ENCODE measurements at regions not wholly inside any gene's neighbourhood (a gene's known extent, or its start where the extent isn't known, plus 50 kb on each side); places are given as distances from the start of the nearest gene placed in this dataset.

GRCh38 chr6:80642452-80642851 lies 536.0 kb downstream of the BCKDHB start:
- H3K27me3 ChIP-seq, result no peaks in the 10 kb centered on the region
- no peaks in the 10 kb centered on the region for H3K9me2 ChIP-seq (replicated peaks; ENCODE audit: insufficient read depth)
- no peaks in the 10 kb centered on the region for H4K20me1 ChIP-seq (ENCODE audit: insufficient read depth, poor library complexity, severe bottlenecking)
- peaks cover 5% of the 10 kb centered on the region for H3K4me1 ChIP-seq (ENCODE audit: insufficient read depth)
- no peak for TF ChIP-seq CTCF (IDR thresholded peaks at IDR 0.05; ENCODE audit: poor library complexity)
- no peak for TF ChIP-seq EZH2 (IDR thresholded peaks at IDR 0.05; ENCODE audit: borderline replicate concordance)
- no peak for TF ChIP-seq EZH2phosphoT487 (IDR thresholded peaks at IDR 0.05; ENCODE audit: low read depth, severe bottlenecking, unreplicated experiment)
- no peak overlapping the region for H2AFZ ChIP-seq
- no peak for DNase-seq (ENCODE audit: low spot score)
- no peak overlapping the region for H3K4me2 ChIP-seq
- no peaks in the 10 kb centered on the region for H3K79me2 ChIP-seq
- H3K4me3 ChIP-seq, result no peak overlapping the region
- peaks cover 6% of the 10 kb centered on the region for H3K9me3 ChIP-seq (ENCODE audit: low read depth)
- H3K36me3 ChIP-seq (replicated peaks; ENCODE audit: insufficient read depth, low read depth), result no peaks in the 10 kb centered on the region
- H3K27ac ChIP-seq, result no peak overlapping the region

GRCh38 chr6:80641591-80641990 lies 535.1 kb downstream of the BCKDHB start:
- 73% methylated on average over 2 of the region's 2 CpGs for WGBS (ENCODE audit: low lambda C conversion rate, missing lambda C conversion rate)
- no peaks in the 10 kb centered on the region for H3K9me2 ChIP-seq (replicated peaks; ENCODE audit: insufficient read depth)
- H3K9me3 ChIP-seq (ENCODE audit: low read depth), result peaks cover 6% of the 10 kb centered on the region
- TF ChIP-seq EZH2phosphoT487 (IDR thresholded peaks at IDR 0.05; ENCODE audit: low read depth, severe bottlenecking, unreplicated experiment) (no peak), EZH2 (IDR thresholded peaks at IDR 0.05; ENCODE audit: borderline replicate concordance) (no peak), CTCF (IDR thresholded peaks at IDR 0.05; ENCODE audit: poor library complexity) (no peak)
- peaks cover 5% of the 10 kb centered on the region for H3K4me1 ChIP-seq (ENCODE audit: insufficient read depth)
- no peaks in the 10 kb centered on the region for H4K20me1 ChIP-seq (ENCODE audit: insufficient read depth, poor library complexity, severe bottlenecking)
- no peaks in the 10 kb centered on the region for H3K36me3 ChIP-seq (replicated peaks; ENCODE audit: insufficient read depth, low read depth)
- DNase-seq (ENCODE audit: low spot score), result no peak
- no peak overlapping the region for H3K4me3 ChIP-seq
- no peaks in the 10 kb centered on the region for H3K79me2 ChIP-seq
- no peaks in the 10 kb centered on the region for H3K27me3 ChIP-seq
- H3K4me2 ChIP-seq, result no peak overlapping the region
- no peak overlapping the region for H3K27ac ChIP-seq
- no peak overlapping the region for H2AFZ ChIP-seq

- Histone ChIP-seq H4K20me1 (ENCODE audit: insufficient read depth, poor library complexity, severe bottlenecking) (no peaks in the 10 kb centered on the region), H3K4me3 (no peak overlapping the region), H3K9me3 (ENCODE audit: low read depth) (no peaks in the 10 kb centered on the region), H2AFZ (no peak overlapping the region), H3K4me2 (no peak overlapping the region), H3K36me3 (replicated peaks; ENCODE audit: insufficient read depth, low read depth) (no peaks in the 10 kb centered on the region), H3K9me2 (replicated peaks; ENCODE audit: insufficient read depth) (no peaks in the 10 kb centered on the region), H3K27ac (no peak overlapping the region), H3K79me2 (no peaks in the 10 kb centered on the region), H3K27me3 (no peaks in the 10 kb centered on the region), H3K4me1 (ENCODE audit: insufficient read depth) (peaks cover 5% of the 10 kb centered on the region)
- no peak for DNase-seq (ENCODE audit: low spot score)
- no peak for TF ChIP-seq CTCF (IDR thresholded peaks at IDR 0.05; ENCODE audit: poor library complexity)
- no peak for TF ChIP-seq EZH2 (IDR thresholded peaks at IDR 0.05; ENCODE audit: borderline replicate concordance)
- no peak for TF ChIP-seq EZH2phosphoT487 (IDR thresholded peaks at IDR 0.05; ENCODE audit: low read depth, severe bottlenecking, unreplicated experiment)
- WGBS (ENCODE audit: low lambda C conversion rate, missing lambda C conversion rate), result 59% methylated on average over 1 of the region's 1 CpG
Measured at GRCh38 chr6:80640176-80640575, 533.7 kb downstream of the BCKDHB start.

GRCh38 chr6:80639181-80639629 lies 532.7 kb downstream of the BCKDHB start:
- WGBS (ENCODE audit: low lambda C conversion rate, missing lambda C conversion rate), result 79% methylated on average over 2 of the region's 2 CpGs
- no peaks in the 10 kb centered on the region for H3K36me3 ChIP-seq (replicated peaks; ENCODE audit: insufficient read depth, low read depth)
- no peak for DNase-seq (ENCODE audit: low spot score)
- H2AFZ ChIP-seq, result peak overlapping the region; percentile 17
- H3K79me2 ChIP-seq, result no peaks in the 10 kb centered on the region
- H3K4me3 ChIP-seq, result no peak overlapping the region
- peak overlapping the region; percentile 84 for H3K27ac ChIP-seq
- peaks cover 5% of the 10 kb centered on the region for H3K4me1 ChIP-seq (ENCODE audit: insufficient read depth)
- H3K4me2 ChIP-seq, result peak overlapping the region; percentile 21
- no peaks in the 10 kb centered on the region for H3K27me3 ChIP-seq
- TF ChIP-seq EZH2phosphoT487 (IDR thresholded peaks at IDR 0.05; ENCODE audit: low read depth, severe bottlenecking, unreplicated experiment) (no peak), EZH2 (IDR thresholded peaks at IDR 0.05; ENCODE audit: borderline replicate concordance) (no peak), CTCF (IDR thresholded peaks at IDR 0.05; ENCODE audit: poor library complexity) (no peak)
- no peaks in the 10 kb centered on the region for H3K9me2 ChIP-seq (replicated peaks; ENCODE audit: insufficient read depth)
- no peaks in the 10 kb centered on the region for H3K9me3 ChIP-seq (ENCODE audit: low read depth)
- no peaks in the 10 kb centered on the region for H4K20me1 ChIP-seq (ENCODE audit: insufficient read depth, poor library complexity, severe bottlenecking)

All from hepatocyte (in vitro differentiated cells).